SK-N-SH (cell line): ENCODE measurements at regions not wholly inside any gene's neighbourhood (a gene's known extent, or its start where the extent isn't known, plus 50 kb on each side); places are given as distances from the start of the nearest gene placed in this dataset.

Experiments
- CTCF ChIP-seq: fragments of 200-600 bp; sonication (generic); IDR thresholded peaks from 2 replicates; pipeline ENCODE4 v1.6.1; 2017; ENCODE audit warnings: antibody characterized with exemption, mild to moderate bottlenecking, moderate library complexity
- NFIC ChIP-seq: IDR thresholded peaks from 2 replicates; pipeline ENCODE4 v1.4.0; 2012; ENCODE audit warnings: borderline replicate concordance

GRCh38 chrX:121733514-121733913 is 686.1 kb downstream of the GLUD2 start:
- TF ChIP-seq NFIC (no peak), CTCF (no peak)
